ENCODE measurements at regions not wholly inside any gene's neighbourhood (a gene's known extent, or its start where the extent isn't known, plus 50 kb on each side); places are given as distances from the start of the nearest gene placed in this dataset.

DNA sequence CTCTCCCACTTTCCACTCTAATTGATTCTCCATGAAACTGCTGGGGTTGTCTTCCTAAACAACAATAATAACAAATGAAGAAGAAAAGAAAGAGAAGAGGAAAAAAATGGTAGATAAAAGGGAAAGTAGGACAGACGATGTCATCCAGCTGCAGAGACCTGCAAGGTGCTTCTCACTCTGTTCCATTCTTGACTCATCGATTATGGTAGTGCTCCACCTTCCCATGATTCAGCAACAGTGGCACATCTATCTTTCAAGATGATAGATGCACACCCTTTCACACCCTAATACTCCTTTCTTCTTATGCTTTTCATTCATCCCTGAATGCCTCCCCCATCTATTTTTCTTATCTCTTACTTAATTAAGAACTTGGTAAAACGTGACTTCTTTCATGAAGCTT lies 610.2 kb downstream of the NR4A2 start:
- Histone ChIP-seq H3K4me3 (ENCODE audit: low read depth, low read length) (no peak overlapping the region), H3K27me3 (ENCODE audit: control insufficient read depth, insufficient read depth, low read length) (no peaks in the 10 kb centered on the region), H3K36me3 (ENCODE audit: control insufficient read depth, insufficient read depth, low read length) (no peaks in the 10 kb centered on the region)
- TF ChIP-seq, protein P1, sequence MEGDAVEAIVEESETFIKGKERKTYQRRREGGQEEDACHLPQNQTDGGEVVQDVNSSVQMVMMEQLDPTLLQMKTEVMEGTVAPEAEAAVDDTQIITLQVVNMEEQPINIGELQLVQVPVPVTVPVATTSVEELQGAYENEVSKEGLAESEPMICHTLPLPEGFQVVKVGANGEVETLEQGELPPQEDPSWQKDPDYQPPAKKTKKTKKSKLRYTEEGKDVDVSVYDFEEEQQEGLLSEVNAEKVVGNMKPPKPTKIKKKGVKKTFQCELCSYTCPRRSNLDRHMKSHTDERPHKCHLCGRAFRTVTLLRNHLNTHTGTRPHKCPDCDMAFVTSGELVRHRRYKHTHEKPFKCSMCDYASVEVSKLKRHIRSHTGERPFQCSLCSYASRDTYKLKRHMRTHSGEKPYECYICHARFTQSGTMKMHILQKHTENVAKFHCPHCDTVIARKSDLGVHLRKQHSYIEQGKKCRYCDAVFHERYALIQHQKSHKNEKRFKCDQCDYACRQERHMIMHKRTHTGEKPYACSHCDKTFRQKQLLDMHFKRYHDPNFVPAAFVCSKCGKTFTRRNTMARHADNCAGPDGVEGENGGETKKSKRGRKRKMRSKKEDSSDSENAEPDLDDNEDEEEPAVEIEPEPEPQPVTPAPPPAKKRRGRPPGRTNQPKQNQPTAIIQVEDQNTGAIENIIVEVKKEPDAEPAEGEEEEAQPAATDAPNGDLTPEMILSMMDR (IDR thresholded peaks at IDR 0.05; ENCODE audit: insufficient read depth, low read length, severe bottlenecking): no peak
- DNase-seq (ENCODE audit: low read depth): peak; percentile 37
- no peak for FAIRE-seq

DNA sequence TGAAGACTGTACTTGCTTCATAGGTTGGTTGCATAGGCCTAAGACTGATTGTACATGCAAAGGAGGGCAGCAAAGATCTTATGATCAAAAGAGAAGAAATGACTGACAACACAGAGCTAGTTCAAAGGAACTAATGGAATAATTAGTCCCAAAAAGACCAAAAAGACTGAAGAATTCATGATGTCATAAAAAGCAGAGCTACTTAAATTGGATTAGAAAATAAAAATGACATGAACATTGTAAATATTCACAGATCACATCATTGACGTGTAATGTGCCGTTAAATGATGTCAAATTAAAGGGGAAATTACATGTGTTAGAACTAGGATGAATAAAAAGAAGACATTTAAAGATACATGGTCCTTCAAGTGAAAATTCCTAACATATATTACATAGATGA lies 616.8 kb downstream of the NR4A2 start:
- DNase-seq (ENCODE audit: low read depth) (no peak), FAIRE-seq (no peak)
- H3K36me3 ChIP-seq (ENCODE audit: control insufficient read depth, insufficient read depth, low read length): no peaks in the 10 kb centered on the region
- H3K27me3 ChIP-seq (ENCODE audit: control insufficient read depth, insufficient read depth, low read length): no peaks in the 10 kb centered on the region
- TF ChIP-seq, protein P1 (IDR thresholded peaks at IDR 0.05; ENCODE audit: insufficient read depth, low read length, severe bottlenecking): no peak
- no peak overlapping the region for H3K4me3 ChIP-seq (ENCODE audit: low read depth, low read length)

DNA sequence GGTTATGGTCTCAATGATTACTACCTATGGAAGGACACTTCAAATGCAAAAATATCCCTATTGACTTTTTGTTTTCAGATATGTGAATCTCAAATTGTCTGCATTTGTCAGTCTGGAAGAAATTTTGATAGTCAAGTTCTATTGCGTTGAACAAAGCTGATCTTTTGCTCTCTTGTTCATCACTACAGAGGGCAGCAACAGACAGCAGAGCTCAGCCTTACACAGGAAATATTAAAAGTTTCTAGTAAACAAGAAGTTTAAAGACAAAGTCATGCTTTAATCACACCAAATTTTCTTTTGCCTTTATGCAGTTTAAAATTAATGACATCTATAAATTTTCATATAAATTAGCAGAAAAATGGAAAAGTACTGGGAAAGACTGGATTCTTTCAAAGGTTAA lies 617.5 kb downstream of the NR4A2 start:
- Histone ChIP-seq H3K4me3 (ENCODE audit: low read depth, low read length) (no peak overlapping the region), H3K27me3 (ENCODE audit: control insufficient read depth, insufficient read depth, low read length) (no peaks in the 10 kb centered on the region), H3K36me3 (ENCODE audit: control insufficient read depth, insufficient read depth, low read length) (no peaks in the 10 kb centered on the region)
- DNase-seq (ENCODE audit: low read depth) (no peak), FAIRE-seq (no peak)
- TF ChIP-seq, protein P1 (IDR thresholded peaks at IDR 0.05; ENCODE audit: insufficient read depth, low read length, severe bottlenecking): no peak

DNA sequence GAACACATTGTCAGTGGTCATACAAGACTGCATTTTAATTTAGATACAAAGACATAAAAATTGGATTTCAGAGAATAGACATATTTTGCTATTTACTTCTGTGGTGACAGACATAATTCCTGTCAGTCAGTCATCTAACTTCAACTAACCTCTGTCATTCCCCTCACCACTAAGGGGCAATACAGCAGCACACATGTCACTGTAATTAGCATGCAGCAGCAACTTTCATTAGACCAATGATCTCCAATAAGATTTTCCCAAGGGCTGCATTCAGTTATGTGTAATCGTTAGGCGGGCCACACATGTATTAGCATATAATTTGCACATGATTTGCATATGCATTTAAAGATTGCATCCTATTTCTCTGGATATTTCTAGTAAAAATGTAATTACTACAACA lies 624.5 kb downstream of the NR4A2 start:
- H3K4me3 ChIP-seq (ENCODE audit: low read depth, low read length): no peak overlapping the region
- DNase-seq (ENCODE audit: low read depth) (peak; percentile 13), FAIRE-seq (no peak)
- no peaks in the 10 kb centered on the region for H3K36me3 ChIP-seq (ENCODE audit: control insufficient read depth, insufficient read depth, low read length)
- TF ChIP-seq, protein P1 (IDR thresholded peaks at IDR 0.05; ENCODE audit: insufficient read depth, low read length, severe bottlenecking): peak; percentile 26
- no peaks in the 10 kb centered on the region for H3K27me3 ChIP-seq (ENCODE audit: control insufficient read depth, insufficient read depth, low read length)

DNA sequence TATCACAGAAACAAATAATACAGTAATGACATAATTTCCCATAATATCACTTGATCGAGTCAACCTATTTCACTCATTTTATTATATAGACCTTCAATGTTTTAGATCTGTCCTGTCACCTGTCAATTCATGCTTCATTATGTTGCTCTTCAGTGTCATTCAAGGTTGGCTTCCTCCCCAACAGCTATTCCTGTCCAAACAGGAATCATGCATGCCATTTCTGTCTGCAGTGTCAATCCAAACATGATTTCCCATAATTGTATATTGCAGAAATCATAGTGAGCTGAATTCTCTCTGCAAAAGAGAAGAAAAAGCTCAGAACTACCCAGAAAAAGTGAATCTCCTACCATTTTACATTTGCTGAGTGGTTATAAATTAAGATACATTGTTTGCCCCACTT lies 628.6 kb downstream of the NR4A2 start:
- no peak for FAIRE-seq
- no peak for DNase-seq (ENCODE audit: low read depth)
- no peaks in the 10 kb centered on the region for H3K27me3 ChIP-seq (ENCODE audit: control insufficient read depth, insufficient read depth, low read length)
- no peaks in the 10 kb centered on the region for H3K36me3 ChIP-seq (ENCODE audit: control insufficient read depth, insufficient read depth, low read length)
- TF ChIP-seq, protein P1 (IDR thresholded peaks at IDR 0.05; ENCODE audit: insufficient read depth, low read length, severe bottlenecking): no peak
- no peak overlapping the region for H3K4me3 ChIP-seq (ENCODE audit: low read depth, low read length)

DNA sequence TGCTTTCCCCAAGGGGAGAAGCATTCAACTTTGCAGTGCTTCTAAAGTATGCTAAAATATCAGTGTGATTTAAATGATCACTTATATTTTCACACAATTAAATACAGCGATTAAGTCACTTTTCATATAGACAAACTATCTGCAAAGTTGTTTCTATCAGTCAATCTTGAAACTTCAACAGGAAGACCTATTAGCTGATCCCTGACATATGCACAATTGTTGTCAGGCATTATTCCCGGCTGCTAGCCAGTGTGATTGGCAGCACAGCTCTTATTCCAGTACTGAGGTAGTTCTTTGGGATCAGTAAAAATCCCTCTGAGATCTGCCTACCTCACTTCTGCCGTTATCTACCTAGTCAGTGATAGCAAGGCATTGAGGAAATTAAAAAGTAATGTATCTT lies 629.5 kb downstream of the NR4A2 start:
- H3K27me3 ChIP-seq (ENCODE audit: control insufficient read depth, insufficient read depth, low read length): no peaks in the 10 kb centered on the region
- H3K36me3 ChIP-seq (ENCODE audit: control insufficient read depth, insufficient read depth, low read length): no peaks in the 10 kb centered on the region
- DNase-seq (ENCODE audit: low read depth) (no peak), FAIRE-seq (no peak)
- TF ChIP-seq, protein P1 (IDR thresholded peaks at IDR 0.05; ENCODE audit: insufficient read depth, low read length, severe bottlenecking): no peak
- H3K4me3 ChIP-seq (ENCODE audit: low read depth, low read length): no peak overlapping the region

Data from bronchial epithelial cell (primary cell).